Fibroblast of skin of right quadriceps (primary cell): ENCODE measurements at regions not wholly inside any gene's neighbourhood (a gene's known extent, or its start where the extent isn't known, plus 50 kb on each side); places are given as distances from the start of the nearest gene placed in this dataset.
"Not testable (repeated sequence)": the region's sequence is repeated elsewhere in the genome, so short reads cannot be mapped to it uniquely, and the experiment has no call there.

Experiments
- DNase-seq: peaks from one replicate; pipeline ENCODE4 v3.0.0-alpha.2; 2013

DNA sequence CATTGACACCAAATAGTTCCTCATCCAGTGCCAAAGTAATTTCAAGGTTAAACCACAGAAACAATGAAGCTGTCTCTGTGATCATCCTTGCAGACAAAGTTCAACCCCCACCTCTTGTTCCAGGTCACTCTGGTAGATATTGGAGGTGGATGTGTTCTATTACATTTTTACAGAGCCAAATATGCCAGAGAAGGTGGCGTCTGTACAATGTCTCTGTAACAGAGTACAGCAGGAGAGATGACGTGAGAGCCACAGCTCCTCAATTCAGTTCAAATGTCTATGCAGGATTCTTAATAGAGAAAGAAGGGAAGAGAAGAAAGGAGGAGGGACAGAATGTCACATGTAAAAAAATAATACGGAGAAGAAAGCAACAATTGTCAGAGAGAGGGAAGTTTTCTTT is 268.3 kb upstream of the OR4E1 start:
- DNase-seq, result no peak

DNA sequence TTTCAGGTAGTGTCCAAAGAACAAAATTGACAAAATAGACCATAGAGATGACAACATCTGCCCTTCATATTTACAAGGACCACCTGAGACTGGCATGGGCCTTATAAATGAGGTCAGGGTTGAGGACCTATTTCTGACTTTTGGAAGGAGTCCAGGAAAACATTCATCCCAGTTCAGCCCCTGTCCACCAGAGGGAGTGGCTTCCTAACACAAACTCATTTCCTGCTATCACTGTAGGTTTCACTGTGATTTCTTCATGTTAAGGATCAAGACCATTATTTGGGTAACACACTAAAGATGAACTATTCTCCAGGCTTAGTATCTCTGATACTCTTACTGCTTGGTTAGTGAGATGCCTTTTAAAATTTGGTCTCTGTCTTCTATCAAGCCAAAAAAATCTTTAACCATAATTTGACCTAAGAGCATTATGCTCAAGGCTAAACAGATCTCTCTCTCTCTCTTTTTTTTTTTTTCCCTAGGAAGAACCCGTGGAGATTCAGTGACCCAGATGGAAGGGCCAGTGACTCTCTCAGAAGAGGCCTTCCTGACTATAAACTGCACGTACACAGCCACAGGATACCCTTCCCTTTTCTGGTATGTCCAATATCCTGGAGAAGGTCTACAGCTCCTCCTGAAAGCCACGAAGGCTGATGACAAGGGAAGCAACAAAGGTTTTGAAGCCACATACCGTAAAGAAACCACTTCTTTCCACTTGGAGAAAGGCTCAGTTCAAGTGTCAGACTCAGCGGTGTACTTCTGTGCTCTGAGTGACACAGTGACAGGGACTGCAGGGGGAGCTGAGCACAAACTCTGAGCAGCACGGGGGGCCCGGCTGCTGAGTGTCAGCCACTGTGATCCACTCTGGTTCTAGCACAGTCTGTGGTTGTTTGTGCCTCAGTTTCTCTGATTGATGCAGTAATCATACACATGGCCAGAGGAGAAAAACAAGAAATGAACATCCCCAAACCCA is 267.6 kb upstream of the OR4E1 start:
- DNase-seq, result no peak

DNA sequence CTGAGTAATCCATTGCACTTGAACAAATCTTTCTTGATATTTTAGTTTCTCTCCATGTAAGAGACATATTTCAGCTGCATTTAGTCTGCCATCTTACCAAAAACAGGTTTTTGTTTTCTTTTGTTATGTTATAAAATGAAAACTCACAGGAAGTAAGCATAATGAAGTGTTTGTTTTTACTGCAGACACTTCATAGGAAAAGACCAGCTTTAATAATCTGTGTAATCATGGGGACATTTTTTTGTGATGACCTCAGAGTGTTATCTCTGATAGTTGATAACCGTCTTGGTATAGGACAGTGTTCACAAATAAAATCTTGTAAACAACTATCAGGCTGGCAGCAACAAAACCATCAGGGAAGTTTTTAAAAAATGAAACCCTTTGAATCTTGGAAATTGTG is 266.2 kb upstream of the OR4E1 start:
- no peak for DNase-seq

DNA sequence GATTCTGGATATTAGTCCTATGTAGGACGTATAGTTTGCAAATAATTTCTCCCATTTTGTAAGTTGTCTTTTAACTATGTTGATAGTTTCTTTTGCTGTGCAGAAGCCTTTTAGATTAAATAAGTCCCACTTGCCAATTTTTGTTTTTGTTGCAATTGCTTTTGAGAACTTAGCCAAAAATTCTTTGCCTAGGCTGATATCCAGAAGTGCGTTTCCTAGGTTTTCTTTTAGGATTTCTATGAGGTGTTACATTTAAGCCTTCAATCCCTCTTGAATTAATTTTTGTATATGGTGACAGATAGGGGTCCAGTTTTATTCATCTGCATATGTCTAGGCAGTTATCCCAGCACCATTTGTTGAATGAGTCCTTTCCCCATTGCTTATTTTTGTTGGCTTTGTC is 264.4 kb upstream of the OR4E1 start:
- no peak for DNase-seq

DNA sequence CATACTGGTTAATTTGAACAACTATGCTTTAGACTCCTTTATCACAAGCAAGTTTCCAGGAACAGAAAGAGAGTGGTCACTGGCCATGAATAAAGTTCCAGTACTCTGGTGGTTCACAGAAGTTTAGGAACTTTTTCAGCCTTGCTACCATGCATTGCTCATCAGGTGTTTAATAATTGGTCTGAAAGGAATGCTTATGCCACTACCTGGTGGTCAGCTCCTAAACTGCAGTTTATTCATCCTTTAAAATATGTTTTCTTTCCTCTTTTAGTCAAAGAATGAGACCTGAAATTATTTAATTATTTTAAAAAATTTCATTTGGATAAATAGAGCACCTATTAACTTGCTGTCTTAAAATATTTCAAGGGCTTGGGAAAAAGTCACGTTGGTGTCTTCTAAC is 260.1 kb upstream of the OR4E1 start:
- DNase-seq, result no peak

DNA sequence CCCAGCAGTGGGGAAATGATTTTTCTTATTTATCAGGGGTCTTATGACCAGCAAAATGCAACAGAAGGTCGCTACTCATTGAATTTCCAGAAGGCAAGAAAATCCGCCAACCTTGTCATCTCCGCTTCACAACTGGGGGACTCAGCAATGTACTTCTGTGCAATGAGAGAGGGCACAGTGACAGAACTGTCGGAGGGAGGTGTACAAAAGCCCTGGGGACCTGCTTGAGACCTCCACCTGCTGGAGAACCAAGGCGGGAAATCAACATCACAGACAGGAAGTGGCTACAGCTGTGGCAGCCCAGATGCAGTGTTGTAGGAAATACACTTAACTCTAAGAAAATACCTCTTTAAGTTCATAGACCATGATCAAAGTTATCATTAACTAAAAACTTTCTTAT is 250.9 kb upstream of the OR4E1 start:
- no peak for DNase-seq

DNA sequence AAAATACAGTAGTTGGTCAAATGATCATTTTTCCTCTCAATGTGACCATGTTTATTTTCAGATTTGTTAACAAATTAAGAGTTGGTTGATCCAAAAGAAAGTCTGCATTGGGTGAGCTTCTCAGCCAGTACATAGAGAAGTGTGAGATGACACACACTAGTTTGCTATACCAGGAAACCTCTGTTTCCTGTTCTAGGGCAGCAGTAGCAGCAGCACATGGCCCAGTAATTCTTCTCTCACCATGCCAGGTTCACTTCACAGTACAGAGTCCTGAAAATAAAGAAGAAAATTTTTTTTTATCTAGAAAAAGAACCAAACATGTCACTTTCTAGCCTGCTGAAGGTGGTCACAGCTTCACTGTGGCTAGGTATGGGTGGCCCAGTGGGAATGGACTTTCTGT is 250.2 kb upstream of the OR4E1 start:
- DNase-seq, result no peak

DNA sequence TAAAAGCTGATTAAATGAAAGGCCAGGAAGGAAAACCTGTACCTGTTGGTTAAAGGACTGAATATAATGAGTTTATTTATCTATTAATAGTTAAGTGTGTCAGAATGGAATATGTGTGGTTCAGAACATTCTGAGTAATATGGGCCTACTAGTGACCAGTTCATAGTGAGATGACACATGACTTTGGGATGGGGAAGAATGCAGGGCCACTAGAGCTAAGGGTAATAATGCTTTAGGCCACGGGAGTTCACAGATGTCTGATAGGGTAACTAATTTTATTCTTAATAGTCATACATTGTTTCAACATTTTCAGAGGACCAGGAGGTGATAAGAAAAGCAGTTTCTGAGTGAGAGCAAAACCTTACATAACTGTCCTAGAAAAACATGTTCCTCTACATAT is 247.8 kb upstream of the OR4E1 start:
- DNase-seq, result no peak

DNA sequence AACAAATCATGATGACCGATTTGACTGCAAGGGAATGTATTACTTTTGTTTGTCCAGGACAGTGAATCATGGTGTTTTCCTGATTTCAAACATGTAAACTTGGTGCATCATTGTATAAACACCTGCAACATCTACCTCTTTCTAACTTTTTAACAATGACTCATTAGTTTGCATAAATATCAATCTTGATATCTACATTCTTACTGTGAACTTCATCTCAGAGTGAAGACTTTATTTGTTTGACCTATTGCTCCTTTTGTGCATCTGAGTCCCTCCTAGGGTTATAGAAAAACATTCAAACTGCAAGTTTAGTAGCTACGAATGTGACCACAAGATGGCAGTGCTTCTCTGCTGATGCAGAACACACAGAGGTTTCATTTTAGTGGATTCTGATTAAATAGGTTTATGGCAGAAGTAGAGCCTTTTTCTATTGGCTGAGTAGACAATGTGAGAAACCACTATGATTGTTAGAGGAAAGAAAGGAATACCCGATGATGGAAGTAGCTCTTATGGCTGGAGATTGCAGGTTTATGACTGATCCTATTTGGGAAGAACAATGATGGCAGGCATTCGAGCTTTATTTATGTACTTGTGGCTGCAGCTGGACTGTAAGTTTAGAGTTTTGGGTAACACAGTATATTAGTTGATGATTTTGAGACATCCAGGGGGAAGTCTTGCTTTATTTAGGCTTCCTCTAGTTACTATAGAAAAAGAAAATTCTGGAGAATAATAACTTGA is 244.2 kb upstream of the OR4E1 start:
- DNase-seq, result peak; percentile 23

DNA sequence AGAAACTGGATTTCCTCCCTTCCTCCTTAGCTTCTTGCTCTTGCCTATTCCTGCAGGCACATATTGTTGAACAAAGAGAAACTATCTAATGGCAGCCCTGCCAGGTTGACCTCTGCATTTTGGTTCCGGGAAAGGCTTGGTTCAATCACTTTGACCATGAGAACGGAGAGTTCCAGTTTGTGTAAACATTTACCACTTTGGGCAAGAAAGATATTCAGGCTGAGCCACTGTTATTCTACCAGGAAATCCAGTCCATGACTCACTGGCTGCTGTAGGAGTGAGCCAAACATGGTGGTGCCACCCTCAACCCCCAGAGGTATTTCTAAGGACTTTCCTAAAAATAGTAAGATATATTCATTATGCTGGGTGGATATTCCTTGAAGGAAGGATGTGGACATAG is 242.2 kb upstream of the OR4E1 start:
- DNase-seq, result no peak

DNA sequence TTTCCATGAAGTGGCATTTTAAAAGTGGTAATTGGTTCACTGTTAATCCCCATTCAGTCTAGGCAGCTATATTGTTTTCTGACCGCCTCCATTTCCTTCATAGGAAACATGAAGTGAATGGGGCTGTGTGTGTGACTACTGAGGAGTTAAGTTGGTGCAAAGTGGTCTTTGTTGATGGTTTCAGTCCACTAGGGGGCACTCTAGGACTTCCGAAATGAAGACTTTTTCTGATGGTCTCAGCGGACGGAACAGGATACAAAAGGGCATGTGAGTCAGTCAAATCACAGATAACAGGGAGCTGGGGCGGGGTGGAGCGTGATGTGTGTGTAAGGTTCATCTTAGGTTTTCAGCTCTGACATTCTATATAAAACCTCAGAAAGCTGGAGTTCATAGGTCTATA is 240.1 kb upstream of the OR4E1 start:
- peak; percentile 35 for DNase-seq

DNA sequence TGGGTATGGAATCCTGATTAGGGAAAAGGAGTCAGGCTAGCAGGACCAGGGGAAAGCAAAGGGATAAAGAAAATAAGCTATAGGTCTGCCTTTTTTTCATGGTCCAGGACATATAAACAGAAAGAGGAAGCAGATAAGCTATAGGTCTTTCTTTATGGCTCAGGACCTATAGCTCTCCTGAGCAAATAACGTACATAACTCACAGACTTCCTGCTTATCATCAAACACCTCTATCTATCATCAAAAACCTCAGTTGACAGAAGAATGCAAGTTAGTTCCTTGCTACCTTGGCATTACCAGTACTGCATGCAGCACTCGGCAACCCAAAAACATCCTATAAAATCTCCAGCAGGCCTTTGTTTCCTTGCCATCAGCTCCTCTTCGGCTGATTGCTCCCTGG is 238.7 kb upstream of the OR4E1 start:
- no peak for DNase-seq

DNA sequence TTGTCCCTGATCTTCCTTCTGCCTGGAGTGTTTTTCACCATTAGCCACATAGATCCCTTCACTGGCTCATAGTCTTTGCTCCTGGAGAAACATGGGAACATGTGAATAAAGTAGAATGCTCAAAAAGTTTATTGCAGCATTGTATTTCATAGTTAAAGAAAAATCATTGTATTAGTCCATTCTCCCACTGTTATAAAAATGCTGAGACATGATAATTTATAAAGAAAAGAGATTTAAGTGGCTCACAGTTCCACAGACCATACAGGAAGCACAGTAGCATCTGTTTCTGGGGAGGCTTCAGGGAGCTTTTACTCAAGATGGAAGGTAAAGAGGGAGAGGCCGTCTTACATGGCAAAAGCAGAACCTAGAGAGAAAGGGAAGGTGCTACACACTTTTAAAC is 238.3 kb upstream of the OR4E1 start:
- DNase-seq, result no peak

DNA sequence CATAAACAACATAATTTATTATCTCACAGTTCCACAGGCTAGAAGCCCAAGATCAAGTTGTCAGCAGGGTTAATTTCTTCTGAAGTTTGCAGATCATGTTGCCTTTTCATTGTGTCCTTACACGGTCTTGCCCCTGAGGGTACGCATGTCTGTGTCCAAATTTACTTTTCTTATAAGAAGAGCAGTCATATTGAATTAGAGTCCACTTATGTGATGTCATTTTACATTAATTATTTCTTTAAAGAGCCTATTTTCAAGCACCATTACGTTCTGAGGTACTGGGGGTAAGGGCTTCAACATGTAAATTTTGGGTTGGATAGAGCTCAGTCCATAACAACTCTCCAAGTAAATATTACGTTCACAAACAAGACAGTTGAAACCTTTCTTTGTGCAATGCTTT is 236.6 kb upstream of the OR4E1 start:
- no peak for DNase-seq

DNA sequence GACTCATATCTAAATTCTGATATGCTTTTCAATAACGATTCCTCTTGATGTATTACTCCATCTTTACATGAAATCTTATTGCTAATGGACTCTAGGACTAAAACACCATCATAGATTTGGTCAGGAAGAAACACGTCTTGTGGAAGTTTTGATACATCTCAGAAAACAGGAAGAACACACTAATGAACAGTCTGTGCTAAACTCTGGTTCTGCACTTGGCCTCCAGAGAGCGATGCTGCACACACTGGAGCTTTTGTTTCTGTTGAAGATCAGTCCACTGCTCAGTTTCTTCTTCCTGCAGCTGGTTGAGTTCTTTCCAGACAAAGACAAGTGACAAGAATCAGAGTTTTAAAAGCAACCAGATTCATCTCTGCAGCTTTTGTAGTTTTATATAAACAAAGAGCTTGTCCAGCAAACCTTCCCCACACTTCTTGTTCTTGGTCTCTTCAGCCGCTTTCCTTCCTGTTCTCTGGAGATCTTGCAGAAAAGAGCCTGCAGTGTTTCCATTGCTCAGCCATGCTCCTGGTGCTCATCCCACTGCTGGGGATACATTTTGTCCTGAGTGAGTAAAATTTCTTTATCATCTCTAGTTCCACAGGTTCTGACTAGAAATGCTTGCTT is 229.1 kb upstream of the OR4E1 start:
- DNase-seq, result no peak

DNA sequence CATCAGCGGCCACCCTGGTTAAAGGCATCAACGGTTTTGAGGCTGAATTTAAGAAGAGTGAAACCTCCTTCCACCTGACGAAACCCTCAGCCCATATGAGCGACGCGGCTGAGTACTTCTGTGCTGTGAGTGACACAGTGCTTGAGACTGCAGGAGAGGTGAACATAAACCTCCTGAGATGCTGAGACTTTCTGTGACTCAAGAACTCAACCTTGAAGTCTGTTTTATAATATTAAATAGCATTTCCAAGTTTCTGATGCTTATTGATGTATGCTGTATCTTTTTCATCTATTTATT is 221.2 kb upstream of the OR4E1 start:
- DNase-seq, result not testable (repeated sequence)

DNA sequence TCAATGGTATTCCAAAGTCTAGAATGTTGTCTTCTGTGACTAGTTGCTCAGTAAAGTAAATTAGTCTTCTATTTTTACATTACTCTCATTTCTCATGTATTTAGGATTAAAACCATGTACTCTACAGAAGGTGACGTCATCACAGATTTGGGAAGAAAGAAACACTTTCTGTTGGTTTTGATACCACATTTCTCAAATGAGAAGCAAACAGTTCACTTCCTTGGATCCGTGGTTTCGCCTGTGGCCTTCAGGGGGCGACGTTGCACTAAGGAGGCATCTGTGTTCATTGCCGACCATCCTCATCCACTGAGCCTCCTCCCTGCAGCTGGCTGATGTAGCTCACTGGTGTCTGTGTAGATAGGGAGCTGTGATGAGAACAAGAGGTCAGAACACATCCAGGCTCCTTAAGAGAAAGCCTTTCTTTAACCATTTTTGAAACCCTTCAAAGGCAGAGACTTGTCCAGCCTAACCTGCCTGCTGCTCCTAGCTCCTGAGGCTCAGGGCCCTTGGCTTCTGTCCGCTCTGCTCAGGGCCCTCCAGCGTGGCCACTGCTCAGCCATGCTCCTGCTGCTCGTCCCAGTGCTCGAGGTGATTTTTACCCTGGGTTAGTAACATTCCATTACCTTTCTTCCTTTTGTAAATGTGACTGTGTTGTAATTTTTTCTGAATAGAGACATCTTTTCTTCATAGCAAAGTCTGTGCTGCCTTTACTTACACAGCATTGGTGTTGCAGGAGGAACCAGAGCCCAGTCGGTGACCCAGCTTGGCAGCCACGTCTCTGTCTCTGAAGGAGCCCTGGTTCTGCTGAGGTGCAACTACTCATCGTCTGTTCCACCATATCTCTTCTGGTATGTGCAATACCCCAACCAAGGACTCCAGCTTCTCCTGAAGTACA is 220.6 kb upstream of the OR4E1 start:
- no peak for DNase-seq

DNA sequence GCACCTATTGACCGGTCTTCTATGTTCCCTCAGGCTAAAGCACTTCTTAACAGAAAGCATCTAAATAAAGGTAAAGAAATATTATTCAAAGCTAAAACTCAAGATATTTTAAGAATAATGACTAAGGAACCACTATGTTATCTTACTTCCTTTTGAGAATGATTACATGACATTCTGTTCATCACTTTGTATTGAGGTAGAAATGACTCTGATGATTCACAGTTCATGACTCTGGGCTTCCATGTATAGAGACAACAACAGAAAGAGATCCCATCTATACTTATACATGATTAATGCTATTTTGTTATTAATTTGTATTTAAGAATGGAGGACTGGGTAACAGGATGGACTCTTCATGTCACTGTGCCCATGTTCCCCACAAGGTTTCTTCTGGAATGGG is 218.3 kb upstream of the OR4E1 start:
- no peak for DNase-seq

DNA sequence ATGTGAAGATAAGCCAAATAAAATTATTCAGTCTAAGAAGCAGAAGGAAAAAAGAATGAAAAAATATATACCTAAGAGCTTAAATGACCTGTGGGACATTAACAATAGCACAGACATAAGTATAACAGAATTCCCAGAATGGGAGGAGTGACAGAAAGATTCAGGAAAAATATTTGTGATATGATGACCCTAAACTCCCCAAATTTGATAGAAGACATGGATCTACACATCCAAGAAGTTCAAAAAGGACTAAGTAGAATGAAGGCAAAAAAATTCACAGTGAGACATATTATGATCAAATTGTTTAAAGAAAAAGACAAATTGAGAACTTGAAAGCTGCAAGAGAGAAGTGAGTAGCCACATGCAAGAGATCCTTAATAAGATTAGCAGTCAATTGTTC is 211.4 kb upstream of the OR4E1 start:
- no peak for DNase-seq

DNA sequence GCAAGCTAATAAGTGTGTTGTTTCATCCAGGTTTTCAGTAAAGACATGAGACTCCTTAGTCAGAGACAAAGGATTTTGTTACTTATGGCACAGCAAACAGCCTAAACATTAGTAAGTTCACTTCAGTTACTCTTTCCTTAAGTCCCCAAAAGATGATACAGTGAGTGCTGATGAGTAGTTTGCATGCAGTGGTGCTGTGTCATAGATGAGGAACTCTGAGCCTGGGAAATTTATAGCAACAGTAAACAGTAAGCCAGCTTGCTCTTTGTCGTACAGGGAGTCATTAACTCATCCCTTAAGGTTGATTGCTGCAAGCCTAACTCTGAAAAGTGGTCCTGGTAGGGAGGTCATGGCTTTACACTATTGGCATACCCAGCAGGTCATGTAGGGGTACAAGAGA is 208.6 kb upstream of the OR4E1 start:
- DNase-seq, result no peak

DNA sequence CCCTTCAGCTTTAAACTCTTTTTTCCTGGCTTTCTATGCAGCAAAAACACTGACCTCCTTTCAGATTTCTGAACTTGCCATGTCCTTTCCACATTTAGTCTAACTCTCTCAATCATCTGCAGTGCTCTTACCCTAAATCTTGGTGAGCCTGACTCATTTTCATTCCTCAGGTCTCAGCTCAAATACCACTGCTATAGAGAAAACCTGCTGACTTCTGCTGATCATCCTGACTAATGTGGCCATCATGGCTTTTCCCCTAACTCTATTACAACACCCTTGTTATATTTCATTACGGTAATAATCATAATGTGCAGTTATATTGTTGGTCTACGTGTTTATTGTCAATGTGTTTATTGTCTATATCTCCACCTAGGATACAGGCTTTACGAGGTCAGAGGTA is 207.3 kb upstream of the OR4E1 start:
- DNase-seq, result no peak

DNA sequence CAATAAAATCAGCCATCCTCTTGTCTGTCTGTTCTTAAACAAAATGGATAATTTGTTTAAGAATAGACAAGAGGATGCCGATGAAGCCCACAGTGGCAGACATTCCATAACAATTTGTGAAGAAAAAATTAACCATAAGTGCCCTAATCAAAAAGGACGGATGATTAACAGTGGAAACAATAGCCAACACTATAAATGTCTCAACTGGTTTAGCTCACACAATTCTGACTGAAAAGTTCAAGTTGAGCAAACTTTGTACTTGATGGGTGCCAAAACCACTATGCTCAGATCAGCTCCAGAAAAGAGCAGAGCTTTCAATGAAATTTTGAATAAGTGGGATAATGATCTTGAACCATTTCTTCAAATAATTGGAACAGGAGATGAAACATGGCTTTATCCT is 202.2 kb upstream of the OR4E1 start:
- DNase-seq, result no peak

DNA sequence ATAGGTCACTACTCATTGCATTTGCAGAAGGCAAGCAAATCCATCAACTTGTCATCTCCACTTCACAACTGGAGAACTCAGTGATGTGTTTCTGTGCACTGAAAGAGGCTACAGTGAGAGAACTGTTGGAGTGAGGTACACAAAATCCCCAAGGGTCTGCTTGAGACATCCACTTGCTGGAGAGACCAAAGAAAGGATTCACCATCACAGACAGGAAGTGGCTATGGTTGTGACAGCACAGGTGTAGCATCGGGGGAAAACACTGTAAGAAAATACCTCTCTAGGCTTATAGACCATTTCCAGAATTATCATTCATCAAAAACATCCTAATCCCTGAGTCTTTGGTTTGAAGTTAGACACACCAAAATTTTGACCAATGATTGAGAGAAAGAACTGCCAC is 201.3 kb upstream of the OR4E1 start:
- DNase-seq, result no peak
